ENCODE measurements at regions not wholly inside any gene's neighbourhood (a gene's known extent, or its start where the extent isn't known, plus 50 kb on each side); places are given as distances from the start of the nearest gene placed in this dataset.

DNA sequence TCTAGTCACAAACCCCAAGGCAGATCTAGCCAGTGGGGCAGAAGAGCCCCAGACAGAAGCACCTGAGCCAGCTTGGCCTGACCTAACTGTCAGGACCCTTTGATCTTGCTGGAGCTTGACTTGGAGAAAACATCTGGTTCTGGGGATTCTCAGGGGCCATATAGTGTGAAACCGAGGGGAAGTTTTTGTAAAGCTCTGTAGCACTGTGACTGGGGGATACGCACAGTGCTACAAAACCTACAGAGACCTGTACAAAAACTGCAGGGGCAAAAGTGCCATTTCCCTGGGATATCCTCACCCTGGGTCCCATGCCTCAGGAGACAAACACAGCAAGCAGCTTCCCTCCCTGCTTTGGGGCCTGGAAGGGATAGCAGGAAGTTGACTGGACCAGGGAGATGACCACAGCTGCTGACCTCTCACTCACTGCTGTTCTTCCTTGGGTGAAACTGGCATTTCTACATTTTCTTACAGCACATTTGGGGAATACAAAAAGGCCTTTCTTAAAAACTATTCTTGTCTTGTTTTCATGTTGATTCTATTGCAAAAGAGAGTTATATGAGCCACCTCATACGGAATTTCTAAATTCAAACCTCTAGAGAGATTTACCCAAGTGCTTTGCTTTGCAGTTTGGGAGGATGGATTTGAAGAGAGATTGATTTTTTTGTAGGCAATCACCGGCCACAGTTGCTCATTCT lies 140.0 kb downstream of the DAD1 start:
- peak overlapping the region; percentile 76 for H3K4me2 ChIP-seq (ENCODE audit: control insufficient read depth, insufficient read depth)
- WGBS (ENCODE audit: insufficient coverage, insufficient replicate concordance, low lambda C conversion rate, missing lambda C conversion rate), result 33% methylated on average over 4 of the region's 4 CpGs
- H3K4me3 ChIP-seq, result no peak overlapping the region
- H3K4me1 ChIP-seq (ENCODE audit: control insufficient read depth, insufficient read depth, low read length), result peaks cover 25% of the 10 kb centered on the region
- no peaks in the 10 kb centered on the region for H3K27me3 ChIP-seq (replicated peaks in 1 of 2; ENCODE audit: control insufficient read depth in 2 of 2, insufficient read depth in 2 of 2, low read length in 1 of 2)
- POLR2A ChIA-PET, result interaction anchor here (1.0 to 4.5 kb wide), 4 partner anchors 11 to 64 kb away, joined by 3 to 26 read pairs (median 3); no protein-coding TSS in a partner anchor
- RAD21 ChIA-PET (ENCODE audit: unreplicated experiment), result interaction anchor here (0.6 to 4.9 kb wide), 7 partner anchors 11 to 64 kb away, joined by 3 to 37 read pairs (median 9); no protein-coding TSS in a partner anchor
- in situ Hi-C loops (cut with MboI), result no loop called here
- H3K79me2 ChIP-seq (ENCODE audit: control insufficient read depth, insufficient read depth, low read length), result no peaks in the 10 kb centered on the region
- intact Hi-C loops (cut with micrococcal nuclease; ENCODE audit: unreplicated experiment), result loop anchor here (1.0 to 2.0 kb wide), 3 partner anchors 11 to 27 kb away; no protein-coding TSS in a partner anchor
- no peak for FAIRE-seq
- peak overlapping the region; percentile 41 for H3K9ac ChIP-seq (ENCODE audit: control insufficient read depth, insufficient read depth, low read length)
- H3K36me3 ChIP-seq (ENCODE audit: control insufficient read depth in 2 of 2, insufficient read depth in 2 of 2, low read length in 1 of 2), result no peaks in the 10 kb centered on the region
- CTCF ChIA-PET, result interaction anchor here (1.2 to 7.0 kb wide), 9 partner anchors 10 to 130 kb away, joined by 3 to 45 read pairs (median 10); no protein-coding TSS in a partner anchor
- peak overlapping the region; percentile 83 for H3K27ac ChIP-seq (ENCODE audit: control insufficient read depth, insufficient read depth)
- BruUV-seq (replicated peaks), result no TSS peak
- no peaks in the 10 kb centered on the region for H3K9me3 ChIP-seq (replicated peaks; ENCODE audit: control insufficient read depth, insufficient read depth, low read length)
- SMC1A ChIA-PET (ENCODE audit: uncharacterized antibody, unreplicated experiment), result interaction anchor here (1.3 to 10.3 kb wide), 7 partner anchors 13 to 58 kb away, joined by 5 to 152 read pairs (median 10); no protein-coding TSS in a partner anchor
- peak; percentile 74 for ATAC-seq
- no peak for DNase-seq (ENCODE audit: low read depth, low spot score)
- H2AFZ ChIP-seq (ENCODE audit: control insufficient read depth, low read depth, low read length), result peak overlapping the region; percentile 76
- H4K20me1 ChIP-seq (ENCODE audit: control insufficient read depth, insufficient read depth), result no peaks in the 10 kb centered on the region
- TF ChIP-seq, protein P1, sequence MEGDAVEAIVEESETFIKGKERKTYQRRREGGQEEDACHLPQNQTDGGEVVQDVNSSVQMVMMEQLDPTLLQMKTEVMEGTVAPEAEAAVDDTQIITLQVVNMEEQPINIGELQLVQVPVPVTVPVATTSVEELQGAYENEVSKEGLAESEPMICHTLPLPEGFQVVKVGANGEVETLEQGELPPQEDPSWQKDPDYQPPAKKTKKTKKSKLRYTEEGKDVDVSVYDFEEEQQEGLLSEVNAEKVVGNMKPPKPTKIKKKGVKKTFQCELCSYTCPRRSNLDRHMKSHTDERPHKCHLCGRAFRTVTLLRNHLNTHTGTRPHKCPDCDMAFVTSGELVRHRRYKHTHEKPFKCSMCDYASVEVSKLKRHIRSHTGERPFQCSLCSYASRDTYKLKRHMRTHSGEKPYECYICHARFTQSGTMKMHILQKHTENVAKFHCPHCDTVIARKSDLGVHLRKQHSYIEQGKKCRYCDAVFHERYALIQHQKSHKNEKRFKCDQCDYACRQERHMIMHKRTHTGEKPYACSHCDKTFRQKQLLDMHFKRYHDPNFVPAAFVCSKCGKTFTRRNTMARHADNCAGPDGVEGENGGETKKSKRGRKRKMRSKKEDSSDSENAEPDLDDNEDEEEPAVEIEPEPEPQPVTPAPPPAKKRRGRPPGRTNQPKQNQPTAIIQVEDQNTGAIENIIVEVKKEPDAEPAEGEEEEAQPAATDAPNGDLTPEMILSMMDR (IDR thresholded peaks at IDR 0.05 in 2 of 3, conservative IDR thresholded peaks at IDR 0.05 in 1 of 3; ENCODE audit: control insufficient read depth in 2 of 3, extremely low read depth in 1 of 3, insufficient read depth in 1 of 3, low read depth in 3 of 3, low read length in 3 of 3), result no peak
- TF ChIP-seq IKZF1 (conservative IDR thresholded peaks at IDR 0.05), result 0 out of 2 replicates have a peak, but pooled peaks have one; percentile 12
- TF ChIP-seq EED (IDR thresholded peaks at IDR 0.05; ENCODE audit: low read depth), result peak; percentile 61; the same call in 1 of the 2 replicates
- no peak for TF ChIP-seq PAX8 (IDR thresholded peaks at IDR 0.05)
- no peak for TF ChIP-seq NBN (IDR thresholded peaks at IDR 0.05)
- TF ChIP-seq, protein P2, sequence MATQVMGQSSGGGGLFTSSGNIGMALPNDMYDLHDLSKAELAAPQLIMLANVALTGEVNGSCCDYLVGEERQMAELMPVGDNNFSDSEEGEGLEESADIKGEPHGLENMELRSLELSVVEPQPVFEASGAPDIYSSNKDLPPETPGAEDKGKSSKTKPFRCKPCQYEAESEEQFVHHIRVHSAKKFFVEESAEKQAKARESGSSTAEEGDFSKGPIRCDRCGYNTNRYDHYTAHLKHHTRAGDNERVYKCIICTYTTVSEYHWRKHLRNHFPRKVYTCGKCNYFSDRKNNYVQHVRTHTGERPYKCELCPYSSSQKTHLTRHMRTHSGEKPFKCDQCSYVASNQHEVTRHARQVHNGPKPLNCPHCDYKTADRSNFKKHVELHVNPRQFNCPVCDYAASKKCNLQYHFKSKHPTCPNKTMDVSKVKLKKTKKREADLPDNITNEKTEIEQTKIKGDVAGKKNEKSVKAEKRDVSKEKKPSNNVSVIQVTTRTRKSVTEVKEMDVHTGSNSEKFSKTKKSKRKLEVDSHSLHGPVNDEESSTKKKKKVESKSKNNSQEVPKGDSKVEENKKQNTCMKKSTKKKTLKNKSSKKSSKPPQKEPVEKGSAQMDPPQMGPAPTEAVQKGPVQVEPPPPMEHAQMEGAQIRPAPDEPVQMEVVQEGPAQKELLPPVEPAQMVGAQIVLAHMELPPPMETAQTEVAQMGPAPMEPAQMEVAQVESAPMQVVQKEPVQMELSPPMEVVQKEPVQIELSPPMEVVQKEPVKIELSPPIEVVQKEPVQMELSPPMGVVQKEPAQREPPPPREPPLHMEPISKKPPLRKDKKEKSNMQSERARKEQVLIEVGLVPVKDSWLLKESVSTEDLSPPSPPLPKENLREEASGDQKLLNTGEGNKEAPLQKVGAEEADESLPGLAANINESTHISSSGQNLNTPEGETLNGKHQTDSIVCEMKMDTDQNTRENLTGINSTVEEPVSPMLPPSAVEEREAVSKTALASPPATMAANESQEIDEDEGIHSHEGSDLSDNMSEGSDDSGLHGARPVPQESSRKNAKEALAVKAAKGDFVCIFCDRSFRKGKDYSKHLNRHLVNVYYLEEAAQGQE (IDR thresholded peaks at IDR 0.05; ENCODE audit: low read depth, low read length), result no peak
- TF ChIP-seq TCF7 (IDR thresholded peaks at IDR 0.05; ENCODE audit: borderline replicate concordance), result peak; percentile 89
- TF ChIP-seq EP300 (IDR thresholded peaks at IDR 0.05; ENCODE audit: borderline replicate concordance in 1 of 2, control insufficient read depth in 1 of 2, low read depth in 2 of 2, low read length in 2 of 2), result 0 out of 4 replicates have a peak, but pooled peaks of 1 of the 2 experiments have one; percentile 21
- TF ChIP-seq HDAC2 (IDR thresholded peaks at IDR 0.05), result no peak
- 0 out of 2 replicates have a peak, but pooled peaks have one; percentile 36 for TF ChIP-seq TCF12 (IDR thresholded peaks at IDR 0.05; ENCODE audit: low read depth, low read length)
- peak; percentile 18; the same call in 1 of the 2 replicates for TF ChIP-seq CREB1 (IDR thresholded peaks at IDR 0.05; ENCODE audit: low read depth)
- 0 out of 2 replicates have a peak, but pooled peaks have one; percentile 24 for TF ChIP-seq NR2F1 (conservative IDR thresholded peaks at IDR 0.05)
- peak in 1 of 2 experiments; percentile 9; a peak in 1 of 4 replicates for TF ChIP-seq IKZF2 (IDR thresholded peaks at IDR 0.05)
- 0 out of 2 replicates have a peak, but pooled peaks have one; percentile 3 for TF ChIP-seq CREM (IDR thresholded peaks at IDR 0.05; ENCODE audit: low read depth)
